ENCODE measurements at regions not wholly inside any gene's neighbourhood (a gene's known extent, or its start where the extent isn't known, plus 50 kb on each side); places are given as distances from the start of the nearest gene placed in this dataset.

DNA sequence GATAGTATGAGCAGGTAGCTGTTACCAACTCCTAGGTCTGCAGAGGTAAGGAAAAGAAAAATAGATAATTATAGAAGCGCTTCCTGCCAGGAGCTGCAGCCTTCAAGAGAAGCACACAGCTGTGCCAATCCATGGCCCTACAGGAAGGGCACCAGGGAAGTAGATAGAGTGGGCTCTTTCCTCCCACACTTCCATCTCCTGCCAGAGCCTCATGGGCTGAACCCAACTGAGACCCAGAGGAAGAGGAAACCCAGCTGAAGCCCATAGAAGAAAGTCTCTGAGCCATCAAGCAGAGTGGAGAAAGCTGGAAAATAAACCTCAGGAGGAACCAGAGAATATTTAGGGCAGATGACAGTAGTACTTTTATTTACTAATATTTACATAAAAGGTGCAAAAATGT is 146.7 kb upstream of the ATXN1 start:
- TF ChIP-seq CTCF (IDR thresholded peaks at IDR 0.05) (no peak), POLR2A (IDR thresholded peaks at IDR 0.05; ENCODE audit: low read depth) (no peak)

Data from esophagus muscularis mucosa (tissue), 3 donors.